EL (cell line): ENCODE measurements at regions not wholly inside any gene's neighbourhood (a gene's known extent, or its start where the extent isn't known, plus 50 kb on each side); places are given as distances from the start of the nearest gene placed in this dataset.
A peak's percentile ranks its signal among the peaks of the same experiment; 100 is the strongest.
"Not testable (repeated sequence)": the region's sequence is repeated elsewhere in the genome, so short reads cannot be mapped to it uniquely, and the experiment has no call there.

Source experiments
- DNase-seq: peaks from one replicate; pipeline ENCODE4 v3.0.0-alpha.2; 2016

DNA sequence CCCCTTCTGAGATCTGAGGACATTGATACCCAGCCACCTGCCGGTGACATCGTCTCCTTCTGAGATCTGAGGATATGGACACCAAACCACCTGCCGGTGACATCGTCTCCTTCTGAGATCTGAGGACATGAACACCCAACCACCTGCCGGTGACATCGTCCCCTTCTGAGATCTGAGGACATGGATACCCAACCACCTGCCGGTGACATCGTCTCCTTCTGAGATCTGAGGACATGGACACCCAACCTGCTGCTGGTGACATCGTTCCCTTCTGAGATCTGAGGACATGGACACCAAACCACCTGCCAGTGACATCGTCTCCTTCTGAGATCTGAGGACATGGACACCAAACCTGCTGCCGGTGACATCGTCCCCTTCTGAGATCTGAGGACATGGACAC, 396.1 kb upstream of the TNRC6C start:
- DNase-seq = not testable (repeated sequence)

DNA sequence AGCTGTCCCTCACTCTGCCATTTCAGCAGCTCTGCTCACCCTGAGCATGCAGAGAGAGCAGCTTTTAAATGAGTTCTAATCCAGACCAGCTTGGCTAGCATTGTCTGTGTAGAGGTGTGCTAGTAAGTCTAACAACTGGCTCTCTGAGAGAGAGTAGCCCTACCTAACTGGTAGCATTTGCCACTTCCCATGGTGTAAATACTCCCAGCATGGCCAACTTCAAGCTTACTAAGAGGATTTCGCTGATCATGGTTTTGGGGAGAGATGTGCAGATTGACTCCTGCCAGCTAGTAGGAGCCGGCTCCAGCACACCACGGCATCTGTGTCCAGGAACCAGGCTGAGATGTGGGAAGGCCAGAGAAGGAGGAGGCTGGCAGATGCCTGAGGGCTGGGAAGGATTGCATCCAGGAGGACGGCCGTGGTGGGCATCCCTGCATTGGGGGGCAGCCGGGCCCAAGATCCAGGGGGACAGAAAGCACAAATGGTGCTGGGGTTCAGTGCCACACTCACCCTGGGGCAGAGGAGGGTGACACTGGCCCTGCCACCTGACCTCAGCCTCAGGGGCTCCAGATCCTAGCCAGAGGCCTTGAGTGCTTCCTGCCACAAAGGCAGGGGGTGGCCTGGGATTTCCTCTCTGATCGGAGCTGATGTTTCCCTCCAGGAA, 394.9 kb upstream of the TNRC6C start:
- no peak for DNase-seq

- no peak for DNase-seq
Observed at GRCh38 chr17:77564278-77564920, 394.1 kb upstream of the TNRC6C start.

DNA sequence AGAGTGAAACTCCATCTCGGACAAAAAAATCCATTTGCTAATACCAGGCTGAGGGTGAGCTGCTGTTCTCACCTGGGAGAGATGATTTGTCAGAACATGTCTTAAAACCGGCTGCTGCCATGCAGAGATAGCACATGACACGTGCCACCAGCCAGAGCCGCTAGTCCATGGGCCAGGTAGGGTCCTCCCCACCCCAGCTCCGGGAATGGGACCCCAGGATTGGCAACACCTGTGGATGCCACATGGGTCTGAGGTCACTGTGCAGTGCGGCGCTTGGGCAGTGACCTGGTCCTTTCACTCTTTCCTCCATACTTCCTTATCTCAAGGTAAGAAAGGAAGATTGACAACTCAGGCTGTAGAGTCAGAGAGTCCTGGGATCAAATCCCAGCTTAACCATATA, 393.3 kb upstream of the TNRC6C start:
- DNase-seq = no peak

DNA sequence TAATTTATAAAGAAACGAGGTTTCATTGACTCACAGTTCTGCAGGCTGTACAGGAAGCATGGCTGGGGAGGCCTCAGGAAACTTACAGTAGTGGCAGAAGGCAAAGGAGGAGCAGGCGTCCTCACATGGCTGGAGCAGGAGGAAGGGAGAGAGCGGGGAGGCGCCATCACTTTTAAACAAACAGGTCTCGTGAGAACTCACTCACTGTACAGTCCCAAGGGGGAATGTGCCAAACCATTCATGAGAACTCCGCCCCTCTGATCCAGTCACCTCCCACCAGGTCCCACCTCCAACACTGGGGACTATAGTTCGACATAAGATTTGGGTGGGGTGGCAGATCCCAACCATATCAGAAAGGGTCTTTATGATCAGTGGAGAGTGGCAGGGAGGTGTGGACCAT, 392.4 kb upstream of the TNRC6C start:
- no peak for DNase-seq

DNA sequence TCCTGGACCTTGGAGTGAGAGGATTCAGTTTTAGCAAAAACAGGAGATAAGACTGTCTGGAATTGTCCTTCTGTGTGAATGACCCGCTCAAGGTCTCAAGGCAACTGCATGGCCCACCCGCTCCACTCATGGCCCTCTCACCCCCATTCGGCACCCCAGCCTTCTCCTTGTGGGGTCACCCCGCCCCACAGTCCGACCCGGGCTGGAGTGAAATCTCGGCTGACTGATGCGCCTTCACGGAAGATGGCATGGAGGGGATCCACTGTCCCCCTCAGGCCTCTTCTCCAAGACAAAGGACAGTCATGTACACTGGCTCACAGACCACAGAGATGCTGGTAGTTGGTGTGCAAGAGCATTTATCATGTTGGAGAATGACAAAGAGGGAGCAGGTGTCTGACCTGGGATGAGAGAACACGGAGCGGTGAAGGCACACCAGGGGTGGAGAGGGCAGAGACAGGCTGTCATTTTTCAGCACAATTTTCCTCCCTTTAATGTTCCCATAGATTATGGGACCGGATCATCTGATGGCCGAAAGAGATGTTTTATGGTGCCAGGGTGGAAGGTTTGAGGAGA, 391.9 kb upstream of the TNRC6C start:
- DNase-seq = no peak

DNA sequence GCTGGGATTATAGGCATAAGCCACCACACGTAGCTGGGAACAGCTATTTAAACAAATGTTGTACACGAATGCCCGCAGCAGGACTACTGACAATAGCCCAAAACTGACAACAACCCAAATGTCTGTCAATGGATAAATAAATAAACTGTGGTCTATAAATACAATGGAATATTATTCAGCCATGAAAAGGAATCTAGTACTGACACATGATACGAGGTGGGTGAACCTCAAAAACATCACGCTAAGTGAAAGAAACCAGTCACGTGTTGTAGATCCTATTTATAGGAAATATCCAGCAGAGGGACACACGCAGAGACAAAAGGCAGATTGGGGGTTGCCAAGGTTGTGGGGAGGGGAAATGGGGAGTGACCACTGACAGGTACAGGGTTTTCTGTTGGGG, 390.0 kb upstream of the TNRC6C start:
- no peak for DNase-seq

- no peak for DNase-seq
Observed at GRCh38 chr17:77569846-77570564, 388.5 kb upstream of the TNRC6C start.

GRCh38 chr17:77570565-77570898, 388.0 kb upstream of the TNRC6C start:
- no peak for DNase-seq

DNA sequence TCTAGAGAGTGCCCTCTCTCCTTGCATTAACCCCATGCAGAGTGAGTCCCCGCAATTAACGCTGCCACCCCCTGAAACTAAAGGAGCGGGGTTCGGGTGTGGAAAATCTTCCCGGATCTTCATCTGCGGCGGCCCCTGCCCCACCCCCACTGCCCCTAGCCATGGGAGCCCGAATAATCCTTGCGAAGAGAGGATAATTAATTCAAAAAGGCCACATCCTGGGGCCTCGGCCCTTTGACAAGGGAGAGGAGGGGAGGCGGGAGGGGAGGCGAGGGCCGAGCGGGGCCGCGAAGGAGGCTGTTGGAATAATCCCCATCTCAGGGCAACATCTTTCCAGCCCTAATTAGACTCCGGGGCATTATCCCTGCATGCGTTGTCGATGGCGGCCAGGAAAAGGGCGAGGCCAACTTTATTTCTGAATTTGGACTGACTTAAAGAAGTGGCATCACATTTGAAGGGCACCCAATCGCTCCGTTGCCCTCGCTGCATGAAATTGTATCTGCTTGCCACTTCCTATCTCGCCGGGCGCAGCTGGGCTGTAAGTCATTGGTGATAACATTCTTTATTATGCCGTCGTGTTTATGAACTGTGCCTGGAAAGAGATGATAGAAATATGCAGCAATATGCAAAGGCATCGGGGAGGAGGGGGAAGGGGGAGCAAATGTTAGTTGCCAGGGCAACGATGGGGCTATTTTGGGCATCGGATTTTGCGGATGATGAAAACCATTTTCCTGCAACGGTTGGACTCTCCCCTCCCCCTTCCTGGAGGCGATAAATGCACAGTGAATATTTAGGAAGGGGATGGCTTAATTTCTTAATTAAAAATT, 387.1 kb upstream of the TNRC6C start:
- DNase-seq = no peak

DNA sequence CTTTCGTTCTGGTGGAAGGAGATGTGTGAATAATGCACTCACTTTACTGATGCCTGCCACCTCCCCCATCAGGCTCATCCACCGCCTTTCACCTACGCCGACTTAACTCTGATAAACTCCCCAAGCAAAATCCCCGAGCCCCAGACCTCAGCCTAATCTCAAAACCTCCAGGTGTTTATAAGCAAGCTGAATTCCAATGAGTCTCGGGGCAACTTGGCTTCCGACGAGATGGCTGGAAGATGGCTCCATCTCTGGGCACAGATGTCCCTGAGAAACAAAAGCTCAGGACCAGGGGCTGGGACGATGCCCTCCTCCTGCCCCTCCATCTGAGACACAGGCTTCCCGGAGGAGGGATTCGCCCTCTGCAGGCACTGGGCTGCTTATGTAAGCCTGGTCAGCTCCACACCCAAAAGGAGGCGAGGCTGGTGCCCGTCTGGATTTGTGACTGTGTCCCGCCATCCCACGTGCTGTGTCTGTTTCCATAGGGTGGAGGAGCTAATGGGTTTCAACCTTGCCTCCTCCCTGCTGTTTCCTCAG, 386.4 kb upstream of the TNRC6C start:
- no peak for DNase-seq

- no peak for DNase-seq
Observed at GRCh38 chr17:77572851-77573250, 385.7 kb upstream of the TNRC6C start.

- DNase-seq = no peak
Observed at GRCh38 chr17:77577491-77577890, 381.0 kb upstream of the TNRC6C start.

GRCh38 chr17:77579131-77579530, 379.4 kb upstream of the TNRC6C start:
- no peak for DNase-seq

GRCh38 chr17:77579682-77580081, 378.8 kb upstream of the TNRC6C start:
- DNase-seq = no peak

GRCh38 chr17:77580531-77581270, 377.8 kb upstream of the TNRC6C start:
- no peak for DNase-seq

- peak; percentile 55 for DNase-seq
Observed at GRCh38 chr17:77581480-77581879, 377.0 kb upstream of the TNRC6C start.

- no peak for DNase-seq
Observed at GRCh38 chr17:77585142-77585860, 373.2 kb upstream of the TNRC6C start.

DNA sequence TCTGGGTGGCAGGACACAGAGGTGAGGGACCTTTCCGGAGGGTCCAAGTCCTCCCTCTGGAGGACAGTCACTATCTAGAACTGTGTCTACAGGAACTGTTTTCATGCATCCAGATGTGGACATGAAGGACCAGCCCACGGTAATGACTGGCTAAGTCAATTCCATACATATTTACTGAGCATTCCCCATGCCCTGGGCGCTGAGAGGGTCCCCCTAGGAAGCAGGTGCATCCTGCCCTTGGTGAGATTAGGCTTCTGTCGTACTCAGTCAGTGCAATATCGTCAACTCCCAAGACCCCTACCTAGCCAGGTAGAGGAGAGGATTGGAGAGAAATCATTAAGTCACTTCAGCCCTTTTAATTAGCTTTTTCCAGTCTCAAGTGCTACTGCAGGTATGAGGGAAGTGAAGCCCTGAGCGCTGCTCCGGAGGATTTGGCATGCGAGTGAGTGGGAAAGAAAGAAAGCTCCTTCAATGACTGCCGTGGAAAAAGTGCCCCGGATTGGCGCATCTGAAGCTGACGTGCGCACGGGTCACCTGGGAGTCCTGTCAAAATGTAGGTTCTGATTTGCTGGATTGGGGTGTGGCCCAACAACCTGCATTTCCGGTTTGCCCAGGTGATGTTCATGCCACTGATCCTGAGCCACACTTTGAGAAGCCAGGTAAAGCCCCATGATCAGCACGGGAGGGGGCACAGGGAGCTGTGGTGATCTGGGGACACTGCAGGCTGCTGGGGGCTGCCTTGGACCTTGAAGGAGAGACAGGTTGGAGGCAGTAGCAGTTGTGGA, 367.4 kb upstream of the TNRC6C start:
- no peak for DNase-seq

DNA sequence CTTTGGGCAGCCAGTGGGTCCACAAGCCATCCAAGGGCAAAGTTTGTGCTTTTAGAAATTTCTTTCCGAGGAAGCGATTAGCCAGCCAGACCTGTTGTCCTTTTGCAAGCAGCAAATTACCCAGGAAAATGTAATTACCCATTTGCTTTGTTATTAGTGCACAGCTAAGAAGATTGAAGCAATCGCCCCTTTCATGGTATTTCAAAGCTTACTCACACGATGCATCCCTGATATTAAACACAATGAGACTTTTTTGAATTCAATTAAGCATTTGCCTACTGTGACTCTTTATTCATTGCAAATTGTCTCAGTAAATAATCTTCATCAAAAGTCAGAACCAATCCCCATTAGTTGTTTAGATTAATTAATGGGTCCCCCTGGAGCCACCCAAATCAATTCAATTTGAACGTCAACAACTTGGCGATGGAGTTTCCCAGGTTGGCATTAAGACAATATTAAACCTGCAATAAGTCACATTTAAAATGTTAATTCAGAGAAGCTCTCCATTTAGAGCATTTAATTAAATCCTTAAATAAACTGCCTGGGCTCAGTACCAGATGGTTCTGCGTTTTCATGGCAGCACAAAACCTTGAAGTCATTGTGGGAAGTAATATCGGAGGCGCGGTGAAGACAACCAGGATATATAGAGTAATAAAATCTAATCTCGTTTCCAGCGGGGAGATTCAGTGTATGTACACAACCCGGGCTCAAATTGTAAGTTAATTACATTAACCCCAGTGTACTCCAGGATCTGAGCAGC, 366.2 kb upstream of the TNRC6C start:
- no peak for DNase-seq
